GM12878 (cell line): ENCODE measurements at regions not wholly inside any gene's neighbourhood (a gene's known extent, or its start where the extent isn't known, plus 50 kb on each side); places are given as distances from the start of the nearest gene placed in this dataset.

ENCODE experiments used
- ATAC-seq: fragments of 200-7000 bp; cut with Tn5 transposase; 3 replicates; pipeline ENCODE4 v1.9.1; 2020; ENCODE audit warnings: mild to moderate bottlenecking, moderate library complexity
- BruUV-seq: library from RNA; stranded (reverse); fragments of 400-500 nt; replicated peaks from 2 replicates; lab custom pipeline; 2021; lab: Mats Ljungman, UMichigan
- CTCF ChIA-PET: fragments of 300-600 bp; sonication (Branson Sonifier 250); formaldehyde crosslinking; extraction: SDS; loops from one replicate; lab custom pipeline; 2021; ENCODE audit warnings: inconsistent platforms; lab: Yijun Ruan, JAX
- POLR2A ChIA-PET: fragments of 350-600 bp; formaldehyde crosslinking; extraction: SDS; loops from one replicate; lab custom pipeline; 2021; ENCODE audit warnings: inconsistent platforms; lab: Charles Lee
- RAD21 ChIA-PET: fragments of 300-600 bp; sonication (Branson Sonifier 250); formaldehyde crosslinking; loops from one replicate; lab custom pipeline; 2023; ENCODE audit warnings: antibody characterized with exemption; ENCODE audit not compliant: unreplicated experiment; lab: Charles Lee
- SMC1A ChIA-PET: fragments of 300-600 bp; sonication (Branson Sonifier 250); formaldehyde crosslinking; loops from one replicate; lab custom pipeline; 2023; ENCODE audit not compliant: unreplicated experiment, uncharacterized antibody; lab: Charles Lee
- DNase-seq: peaks from one replicate; pipeline ENCODE4 v3.0.0-alpha.2; 2011; ENCODE audit warnings: low read depth, low spot score
- FAIRE-seq: peaks from 3 replicates; lab custom pipeline; 2011; peaks lifted over from hg19 to GRCh38; lab: Jason Lieb, UNC
- H2AFZ ChIP-seq: 2 replicates; pipeline ENCODE4 v1.6.0; 2011; ENCODE audit warnings: low read depth, low read length, control low read depth; ENCODE audit not compliant: control insufficient read depth
- H3K27ac ChIP-seq: 2 replicates; pipeline ENCODE4 v1.5.1; 2011; ENCODE audit warnings: control low read depth; ENCODE audit not compliant: control insufficient read depth, insufficient read depth
- H3K27me3 ChIP-seq, 2 experiments: replicated peaks in 1 of 2; 2 replicates each; pipeline versions ENCODE4 v1.6.0 to v1.6.1; 2011; ENCODE audit warnings: low read length in 1 of 2; ENCODE audit not compliant: control insufficient read depth in 2 of 2, insufficient read depth in 2 of 2
- H3K36me3 ChIP-seq, 2 experiments: 2 replicates each; pipeline ENCODE4 v1.5.1; 2011; ENCODE audit warnings: low read length in 1 of 2; ENCODE audit not compliant: control insufficient read depth in 2 of 2, insufficient read depth in 2 of 2
- H3K4me1 ChIP-seq: 2 replicates; pipeline ENCODE4 v1.6.1; 2011; ENCODE audit warnings: mild to moderate bottlenecking, low read length, moderate library complexity, mixed read lengths; ENCODE audit not compliant: control insufficient read depth, insufficient read depth
- H3K4me2 ChIP-seq: 2 replicates; pipeline ENCODE4 v1.6.0; 2011; ENCODE audit warnings: control low read depth; ENCODE audit not compliant: control insufficient read depth, insufficient read depth
- H3K4me3 ChIP-seq: fragments of 200-600 bp; sonication (generic); 2 replicates; pipeline ENCODE4 v1.5.1; 2016
- H3K79me2 ChIP-seq: 2 replicates; pipeline ENCODE4 v1.6.0; 2011; ENCODE audit warnings: low read length; ENCODE audit not compliant: control insufficient read depth, insufficient read depth
- H3K9ac ChIP-seq: 2 replicates; pipeline ENCODE4 v1.8.0; 2011; ENCODE audit warnings: low read length, control low read depth, mixed read lengths; ENCODE audit not compliant: control insufficient read depth, insufficient read depth
- H3K9me3 ChIP-seq: replicated peaks from 3 replicates; pipeline ENCODE4 v1.5.1; 2011; ENCODE audit warnings: mild to moderate bottlenecking, low read length; ENCODE audit not compliant: control insufficient read depth, insufficient read depth
- H4K20me1 ChIP-seq: 2 replicates; pipeline ENCODE4 v1.6.0; 2011; ENCODE audit not compliant: control insufficient read depth, insufficient read depth
- HCFC1 ChIP-seq: fragments of 150-350 bp; IDR thresholded peaks from 2 replicates; pipeline ENCODE4 v1.6.1; 2014; ENCODE audit warnings: low read length
- MXI1 ChIP-seq: fragments of 150-350 bp; IDR thresholded peaks from 2 replicates; pipeline ENCODE4 v1.6.1; 2011; ENCODE audit warnings: low read depth, mild to moderate bottlenecking, inconsistent platforms, low read length, improper control_type of control experiment
- PAX5 ChIP-seq: IDR thresholded peaks from 2 replicates; pipeline ENCODE4 v1.6.1; 2011; ENCODE audit warnings: low read depth, low read length, borderline replicate concordance
- RELA ChIP-seq: fragments of 450-650 bp; IDR thresholded peaks from 2 replicates; pipeline ENCODE4 v1.8.0; 2014; ENCODE audit warnings: borderline replicate concordance; ENCODE audit not compliant: partially characterized antibody
- SUZ12 ChIP-seq: fragments of 200-600 bp; sonication (generic); IDR thresholded peaks from one replicate; pipeline ENCODE4 v1.6.1; 2018; ENCODE audit warnings: antibody characterized with exemption, mild to moderate bottlenecking; ENCODE audit not compliant: unreplicated experiment
- WGBS: methylation state at CpG from one replicate; pipeline ENCODE4 v1.1.6; 2016; ENCODE audit warnings: low lambda C conversion rate; ENCODE audit not compliant: insufficient replicate concordance, insufficient coverage; ENCODE audit errors: missing lambda C conversion rate; 5-methylcytosine and 5-hydroxymethylcytosine counted together
- in situ Hi-C: fragments of 300-500 bp; cut with MboI; formaldehyde crosslinking; loops from 9 replicates; pipeline ENCODE4 v1.14.3; 2018; ENCODE audit warnings: mixed read lengths
- intact Hi-C: fragments of 100-400 bp; cut with micrococcal nuclease; formaldehyde crosslinking; loops from one replicate; pipeline ENCODE4 v1.14.2; 2022; ENCODE audit not compliant: unreplicated experiment
- TF ChIP-seq, protein P1 (sequence below): fragments of 450-650 bp; formaldehyde crosslinking; IDR thresholded peaks from 2 replicates; pipeline ENCODE4 v1.4.0; 2022; ENCODE audit warnings: mild to moderate bottlenecking, moderate library complexity

DNA sequence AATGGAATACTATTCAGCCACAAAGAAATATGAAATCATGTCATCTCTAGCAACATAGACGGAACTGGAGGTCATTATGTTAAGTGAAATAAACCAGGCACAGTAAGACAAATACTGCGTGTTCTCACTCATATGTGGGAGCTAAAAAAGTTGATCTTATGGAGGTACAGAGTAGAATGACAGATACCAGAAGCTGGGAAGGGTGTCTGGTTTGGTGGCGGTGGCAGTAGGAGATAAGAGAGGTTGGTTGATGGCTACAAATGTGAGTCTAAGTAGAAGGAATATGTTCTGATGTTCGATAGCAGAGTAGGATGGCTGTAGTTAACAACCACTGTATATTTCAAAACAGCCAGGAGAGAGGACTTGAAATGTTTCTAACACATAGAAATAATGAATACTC lies 121.6 kb downstream of the PLPPR4 start:
- RAD21 ChIA-PET, result no interaction called here
- Histone ChIP-seq H3K27me3 (no peaks in the 10 kb centered on the region), H3K4me2 (no peak overlapping the region), H3K4me3 (no peak overlapping the region), H3K36me3 (no peaks in the 10 kb centered on the region), H2AFZ (no peak overlapping the region), H3K4me1 (no peaks in the 10 kb centered on the region), H3K79me2 (no peaks in the 10 kb centered on the region), H3K9me3 (no peaks in the 10 kb centered on the region), H3K9ac (no peak overlapping the region), H4K20me1 (no peaks in the 10 kb centered on the region), H3K27ac (no peak overlapping the region)
- POLR2A ChIA-PET, result no interaction called here
- TF ChIP-seq RELA (no peak), PAX5 (no peak), MXI1 (no peak), HCFC1 (no peak), SUZ12 (no peak)
- TF ChIP-seq, protein P1, sequence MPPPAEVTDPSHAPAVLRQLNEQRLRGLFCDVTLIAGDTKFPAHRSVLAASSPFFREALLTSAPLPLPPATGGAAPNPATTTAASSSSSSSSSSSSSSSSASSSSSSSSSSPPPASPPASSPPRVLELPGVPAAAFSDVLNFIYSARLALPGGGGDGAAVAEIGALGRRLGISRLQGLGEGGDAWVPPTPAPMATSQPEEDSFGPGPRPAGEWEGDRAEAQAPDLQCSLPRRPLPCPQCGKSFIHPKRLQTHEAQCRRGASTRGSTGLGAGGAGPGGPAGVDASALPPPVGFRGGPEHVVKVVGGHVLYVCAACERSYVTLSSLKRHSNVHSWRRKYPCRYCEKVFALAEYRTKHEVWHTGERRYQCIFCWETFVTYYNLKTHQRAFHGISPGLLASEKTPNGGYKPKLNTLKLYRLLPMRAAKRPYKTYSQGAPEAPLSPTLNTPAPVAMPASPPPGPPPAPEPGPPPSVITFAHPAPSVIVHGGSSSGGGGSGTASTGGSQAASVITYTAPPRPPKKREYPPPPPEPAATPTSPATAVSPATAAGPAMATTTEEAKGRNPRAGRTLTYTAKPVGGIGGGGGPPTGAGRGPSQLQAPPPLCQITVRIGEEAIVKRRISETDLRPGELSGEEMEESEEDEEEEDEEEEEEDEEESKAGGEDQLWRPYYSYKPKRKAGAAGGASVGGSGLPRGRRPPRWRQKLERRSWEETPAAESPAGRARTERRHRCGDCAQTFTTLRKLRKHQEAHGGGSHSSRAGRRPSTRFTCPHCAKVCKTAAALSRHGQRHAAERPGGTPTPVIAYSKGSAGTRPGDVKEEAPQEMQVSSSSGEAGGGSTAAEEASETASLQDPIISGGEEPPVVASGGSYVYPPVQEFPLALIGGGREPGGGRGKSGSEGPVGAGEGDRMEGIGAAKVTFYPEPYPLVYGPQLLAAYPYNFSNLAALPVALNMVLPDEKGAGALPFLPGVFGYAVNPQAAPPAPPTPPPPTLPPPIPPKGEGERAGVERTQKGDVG, result no peak
- CTCF ChIA-PET, result interaction anchor here (0.6 kb wide), 1 partner anchor 18 kb away, joined by 3 read pairs; no protein-coding TSS in a partner anchor
- intact Hi-C loops, result no loop called here
- ATAC-seq (no peak), DNase-seq (no peak), FAIRE-seq (no peak)
- no TSS peak for BruUV-seq
- SMC1A ChIA-PET, result no interaction called here
- 24% methylated on average over 4 of the region's 4 CpGs for WGBS
- in situ Hi-C loops, result no loop called here
